Neural cell (in vitro differentiated cells): ENCODE measurements at regions not wholly inside any gene's neighbourhood (a gene's known extent, or its start where the extent isn't known, plus 50 kb on each side); places are given as distances from the start of the nearest gene placed in this dataset.

Source experiments
- CTCF ChIP-seq: fragments of 450-650 bp; IDR thresholded peaks from 2 replicates; pipeline ENCODE4 v1.5.1; 2014; ENCODE audit warnings: antibody characterized with exemption, mild to moderate bottlenecking, moderate library complexity; ENCODE audit not compliant: poor library complexity, severe bottlenecking
- EP300 ChIP-seq: fragments of 450-650 bp; conservative IDR thresholded peaks from 2 replicates; pipeline ENCODE4 v1.6.1; 2014; ENCODE audit warnings: antibody characterized with exemption, mild to moderate bottlenecking, moderate library complexity; ENCODE audit not compliant: poor library complexity, severe bottlenecking
- EZH2 ChIP-seq: fragments of 200-600, 300-800 bp; shearing (Covaris generic), sonication (generic); IDR thresholded peaks from 2 replicates; pipeline ENCODE4 v1.6.1; 2014; ENCODE audit warnings: antibody characterized with exemption, low read length, borderline replicate concordance, mild to moderate bottlenecking; ENCODE audit not compliant: insufficient read depth, poor library complexity, severe bottlenecking

DNA sequence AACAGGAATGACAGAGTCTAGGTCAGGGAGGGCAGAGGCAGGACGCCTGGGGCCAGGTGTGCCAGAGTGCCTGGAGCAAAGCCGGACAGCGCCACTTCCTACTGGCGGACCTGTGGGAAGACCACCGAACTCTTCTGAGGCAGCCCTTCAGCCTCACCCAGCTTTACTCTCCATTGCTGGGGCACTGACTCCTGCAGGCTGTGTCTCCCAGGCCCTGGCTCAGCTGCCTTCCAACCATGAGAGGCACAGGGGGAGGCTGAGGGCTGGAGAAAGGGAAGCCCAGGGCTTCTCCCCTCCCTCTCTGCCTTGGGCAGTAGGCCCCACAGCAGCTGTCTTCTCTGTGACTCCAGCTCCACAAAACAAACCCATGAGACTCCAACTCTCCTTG lies 139.6 kb upstream of the UNC5B start:
- TF ChIP-seq CTCF = no peak
- TF ChIP-seq EP300 = no peak
- no peak for TF ChIP-seq EZH2
